ENCODE measurements at regions not wholly inside any gene's neighbourhood (a gene's known extent, or its start where the extent isn't known, plus 50 kb on each side); places are given as distances from the start of the nearest gene placed in this dataset.

DNA sequence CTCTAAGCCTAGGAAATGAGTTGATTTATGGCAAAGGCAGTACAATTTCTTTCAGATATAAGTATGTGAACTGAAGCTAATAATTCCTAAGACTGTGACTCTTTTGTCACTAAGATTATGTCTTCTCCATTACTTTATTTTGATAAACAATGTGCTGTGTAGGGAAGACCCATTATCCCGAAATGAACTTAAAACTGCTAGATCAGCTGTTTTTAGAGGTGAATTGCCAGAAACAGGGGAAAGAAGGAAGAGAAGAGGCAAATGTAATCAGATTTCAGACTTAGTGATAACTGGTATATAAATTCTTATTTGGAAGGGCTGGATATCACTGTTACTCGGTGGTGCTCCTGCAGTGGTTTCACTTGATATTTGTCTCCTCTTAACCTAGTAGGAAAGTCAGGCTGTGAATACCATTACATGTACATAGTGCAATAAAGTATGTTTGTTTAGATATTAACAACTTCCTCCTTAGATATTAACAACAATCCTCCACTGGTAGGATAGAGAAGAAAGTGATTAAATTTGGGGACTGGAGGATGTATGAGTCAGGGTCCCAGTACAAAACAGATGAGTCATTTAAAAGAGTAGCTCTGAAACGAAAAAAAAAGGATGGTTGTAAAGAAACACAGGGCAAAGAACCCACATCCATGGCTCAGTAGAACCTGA lies 338.5 kb upstream of the KCNH8 start:
- no peak overlapping the region for H3K4me3 ChIP-seq (ENCODE audit: low read depth, low read length)
- DNase-seq (ENCODE audit: low read depth): no peak

GRCh38 chr3:18808429-18808828 lies 339.9 kb upstream of the KCNH8 start:
- no peak for DNase-seq (ENCODE audit: low read depth)
- H3K4me3 ChIP-seq (ENCODE audit: low read depth, low read length): no peak overlapping the region
- no peak for TF ChIP-seq CTCF (IDR thresholded peaks at IDR 0.05; ENCODE audit: low read depth, low read length, missing control alignments)

More for the DNA sequence above, 338.5 kb upstream of the KCNH8 start:
- TF ChIP-seq CTCF (IDR thresholded peaks at IDR 0.05; ENCODE audit: low read depth, low read length, missing control alignments): no peak

- H3K4me3 ChIP-seq (ENCODE audit: low read depth, low read length): no peak overlapping the region
- DNase-seq (ENCODE audit: low read depth): no peak
- no peak for TF ChIP-seq CTCF (IDR thresholded peaks at IDR 0.05; ENCODE audit: low read depth, low read length, missing control alignments)
These were observed 340.7 kb upstream of the KCNH8 start for GRCh38 chr3:18807593-18807992.

GRCh38 chr3:18806633-18807032 lies 341.7 kb upstream of the KCNH8 start:
- H3K4me3 ChIP-seq (ENCODE audit: low read depth, low read length): no peak overlapping the region
- DNase-seq (ENCODE audit: low read depth): no peak
- TF ChIP-seq CTCF (IDR thresholded peaks at IDR 0.05; ENCODE audit: low read depth, low read length, missing control alignments): no peak

GRCh38 chr3:18797378-18797777 lies 350.9 kb upstream of the KCNH8 start:
- no peak for DNase-seq (ENCODE audit: low read depth)
- H3K4me3 ChIP-seq (ENCODE audit: low read depth, low read length): no peak overlapping the region

DNA sequence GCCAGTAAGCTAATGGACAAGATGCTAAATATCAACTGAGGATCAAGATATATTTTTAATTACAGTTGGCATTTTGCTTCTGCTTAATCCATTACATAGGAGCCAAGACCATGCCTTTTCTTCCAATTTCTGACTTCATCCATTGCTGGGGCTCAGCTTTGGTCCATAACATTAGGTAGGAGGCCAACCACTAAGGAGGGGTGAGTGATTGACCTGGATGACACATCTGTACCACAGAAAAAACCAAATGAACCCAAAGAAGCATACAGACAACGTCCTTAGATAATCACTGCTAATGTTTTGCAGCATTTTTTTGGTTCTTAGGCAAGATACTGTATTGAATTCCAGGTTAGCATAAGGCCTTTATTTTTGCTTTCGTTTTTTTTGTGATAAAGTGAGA lies 353.2 kb upstream of the KCNH8 start:
- DNase-seq (ENCODE audit: low read depth): no peak

More at GRCh38 chr3:18797378-18797777, 350.9 kb upstream of the KCNH8 start:
- TF ChIP-seq CTCF (IDR thresholded peaks at IDR 0.05; ENCODE audit: low read depth, low read length, missing control alignments): no peak

More for the DNA sequence above, 353.2 kb upstream of the KCNH8 start:
- no peak overlapping the region for H3K4me3 ChIP-seq (ENCODE audit: low read depth, low read length)
- TF ChIP-seq CTCF (IDR thresholded peaks at IDR 0.05; ENCODE audit: low read depth, low read length, missing control alignments): no peak

Data from GM12864 (cell line).